AG09319 (cell line): ENCODE measurements at regions not wholly inside any gene's neighbourhood (a gene's known extent, or its start where the extent isn't known, plus 50 kb on each side); places are given as distances from the start of the nearest gene placed in this dataset.

Source experiments
- DNase-seq: peaks from one replicate; pipeline ENCODE4 v3.0.0-alpha.2; 2010; ENCODE audit warnings: low read depth; ENCODE audit errors: extremely low read depth
- CTCF ChIP-seq: IDR thresholded peaks from 2 replicates; pipeline ENCODE4 v1.5.1; 2011; ENCODE audit warnings: low read depth, mild to moderate bottlenecking, inconsistent platforms, low read length, moderate library complexity

DNA sequence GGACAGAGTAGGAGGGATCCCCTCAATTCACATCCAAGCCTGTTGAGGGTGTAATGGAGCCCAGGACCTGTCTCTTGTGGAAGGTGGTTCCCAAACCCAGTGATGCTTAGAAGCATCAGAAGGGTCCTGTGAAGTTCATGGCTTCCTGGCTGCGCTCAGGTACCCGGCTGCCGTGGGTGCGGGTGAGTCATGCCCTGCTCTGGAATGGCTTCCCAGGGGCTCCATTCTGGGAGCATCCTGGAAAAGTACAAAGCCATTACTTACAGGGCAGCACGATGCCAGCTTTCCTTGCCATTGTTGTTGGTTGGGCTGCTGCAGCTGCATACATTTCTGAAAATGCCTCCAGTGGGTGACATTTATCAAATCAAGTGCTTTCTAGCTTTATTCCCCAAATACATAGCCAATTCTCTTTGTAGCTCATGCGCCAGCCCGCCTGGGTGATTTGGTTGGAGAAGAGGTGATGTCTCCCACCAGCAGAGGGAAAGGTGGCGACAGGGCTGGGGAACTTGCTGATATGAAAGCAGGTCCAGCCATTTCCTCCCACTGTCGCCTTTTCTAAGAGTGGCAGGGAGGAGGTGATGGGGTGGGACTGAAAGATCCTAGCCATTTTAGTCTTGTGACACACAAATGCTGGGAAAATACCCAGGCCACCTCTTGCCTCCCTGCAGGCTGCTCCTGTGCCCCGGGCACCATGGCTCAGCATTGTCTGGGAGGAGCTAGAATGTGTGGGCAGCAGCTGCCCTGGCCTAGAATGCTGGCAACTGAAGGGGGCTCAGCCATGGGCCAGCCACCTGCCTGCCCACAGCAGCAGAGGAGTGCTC lies 65.9 kb upstream of the HPCAL1 start:
- no peak for DNase-seq
- no peak for TF ChIP-seq CTCF

DNA sequence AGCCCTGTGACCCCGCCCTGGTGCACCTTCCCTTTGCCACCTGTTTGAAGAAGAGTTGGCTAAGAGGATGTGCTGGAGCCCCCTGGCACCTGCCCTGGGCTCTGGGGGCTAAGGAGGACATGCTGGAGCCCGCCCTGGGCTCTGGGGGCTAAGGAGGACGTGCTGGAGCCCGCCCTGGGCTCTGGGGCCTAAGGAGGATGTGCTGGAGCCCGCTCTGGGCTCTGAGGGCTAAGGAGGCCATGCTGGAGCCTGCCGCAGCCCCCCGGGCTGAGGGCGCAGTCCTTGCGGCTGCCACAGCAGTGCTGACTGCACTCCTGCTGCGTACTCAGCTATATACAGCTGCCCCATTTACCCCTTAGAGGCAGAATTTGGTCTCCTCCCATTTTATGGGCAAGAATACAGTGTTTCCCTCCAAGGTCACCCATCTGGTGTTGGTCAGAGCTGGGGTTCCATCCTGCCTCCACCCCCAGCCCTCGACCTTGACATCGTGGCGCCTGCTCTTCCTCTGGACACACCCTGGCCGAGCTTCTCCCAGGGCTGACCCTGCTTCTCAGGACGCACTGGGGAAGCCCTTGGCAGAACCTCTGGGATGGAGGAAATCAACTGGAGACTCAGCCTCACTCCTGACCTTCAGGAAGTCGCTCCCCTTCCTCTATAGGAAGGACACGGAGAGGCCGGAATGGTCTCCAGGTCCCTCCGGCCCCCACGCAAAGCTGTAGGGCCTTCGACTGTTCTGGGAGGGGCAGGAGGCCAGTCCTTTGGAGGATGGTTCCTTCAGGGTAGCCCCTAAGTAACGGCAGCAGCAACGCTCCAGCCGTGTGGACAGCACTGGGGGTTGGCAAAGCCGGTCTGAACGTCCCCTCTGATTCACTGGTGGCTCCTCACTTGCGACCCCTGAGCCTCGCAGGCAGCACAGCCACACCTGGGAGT lies 65.0 kb upstream of the HPCAL1 start:
- DNase-seq, result no peak
- no peak for TF ChIP-seq CTCF

- no peak for DNase-seq
- TF ChIP-seq CTCF, result no peak
Measured at GRCh38 chr2:10238396-10238795, 64.3 kb upstream of the HPCAL1 start.

DNA sequence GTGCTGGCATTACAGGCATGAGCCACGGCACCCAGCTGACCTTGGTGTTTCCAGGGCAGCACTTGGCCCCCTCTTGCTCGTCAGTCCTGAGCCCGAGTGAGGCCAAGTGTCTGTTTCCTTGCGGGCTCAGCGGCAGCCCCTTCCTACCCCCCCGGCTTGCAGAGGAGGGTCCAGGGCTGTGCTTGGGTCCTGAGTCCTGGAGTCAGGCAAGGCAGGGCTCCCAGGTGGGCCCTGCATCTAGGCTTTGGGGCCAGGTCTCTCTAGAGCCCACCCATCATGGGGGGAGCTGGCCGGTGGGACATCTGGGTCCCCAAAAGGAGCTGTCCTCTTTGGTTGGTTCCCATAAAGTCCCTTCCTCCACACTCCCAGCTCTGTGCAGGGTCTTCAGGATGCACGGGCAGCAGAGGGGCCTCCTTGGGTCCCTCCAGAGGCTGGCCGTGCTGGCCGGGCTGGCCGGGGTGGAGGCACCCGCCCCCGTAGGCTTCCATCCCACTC lies 63.7 kb upstream of the HPCAL1 start:
- TF ChIP-seq CTCF, result no peak
- no peak for DNase-seq

- DNase-seq, result no peak
- TF ChIP-seq CTCF, result no peak
Measured at GRCh38 chr2:10239561-10239967, 63.1 kb upstream of the HPCAL1 start.

- no peak for DNase-seq
- TF ChIP-seq CTCF, result no peak
Measured at GRCh38 chr2:10240161-10240681, 62.5 kb upstream of the HPCAL1 start.
